ENCODE measurements at regions not wholly inside any gene's neighbourhood (a gene's known extent, or its start where the extent isn't known, plus 50 kb on each side); places are given as distances from the start of the nearest gene placed in this dataset.

GRCh38 chr4:52241916-52242315, 190.8 kb downstream of the SPATA18 start:
- Histone ChIP-seq H3K36me3 (ENCODE audit: control insufficient read depth in 2 of 2, extremely low read depth in 1 of 2, insufficient read depth in 2 of 2, low read length in 2 of 2) (no peaks in the 10 kb centered on the region), H3K27me3 (ENCODE audit: control insufficient read depth in 2 of 2, insufficient read depth in 2 of 2, low read length in 2 of 2) (no peaks in the 10 kb centered on the region), H3K4me2 (ENCODE audit: insufficient read depth, low read length) (no peak overlapping the region), H4K20me1 (replicated peaks; ENCODE audit: control insufficient read depth, extremely low read depth, insufficient read depth, low read length) (no peaks in the 10 kb centered on the region), H3K9ac (replicated peaks; ENCODE audit: extremely low read depth, insufficient read depth, low read length) (no peak overlapping the region), H3K4me3 (replicated peaks in 1 of 3; ENCODE audit: insufficient read depth in 1 of 3, low read depth in 1 of 3, low read length in 3 of 3) (no peak overlapping the region), H3K27ac (ENCODE audit: insufficient read depth, low read depth, low read length) (no peak overlapping the region), H2AFZ (ENCODE audit: low read depth, low read length) (no peak overlapping the region), H3K9me3 (replicated peaks; ENCODE audit: control insufficient read depth, insufficient read depth, low read length) (no peaks in the 10 kb centered on the region), H3K79me2 (ENCODE audit: control insufficient read depth, insufficient read depth, low read length) (no peaks in the 10 kb centered on the region), H3K4me1 (ENCODE audit: control insufficient read depth, extremely low read depth, insufficient read depth, low read length) (no peaks in the 10 kb centered on the region), H3K9me1 (replicated peaks; ENCODE audit: control insufficient read depth, extremely low read depth, insufficient read depth, low read length) (no peaks in the 10 kb centered on the region)
- intact Hi-C loops (cut with micrococcal nuclease): no loop called here
- CTCF ChIA-PET: no interaction called here
- TF ChIP-seq GATA2 (IDR thresholded peaks at IDR 0.05; ENCODE audit: insufficient read depth, insufficient read length, low read depth, low read length): no peak
- no peak for TF ChIP-seq EZH2 (IDR thresholded peaks at IDR 0.05; ENCODE audit: borderline replicate concordance, low read depth, low read length, severe bottlenecking)
- no peak for TF ChIP-seq CTCF (IDR thresholded peaks at IDR 0.05; ENCODE audit: extremely low read depth in 1 of 2, insufficient read depth in 1 of 2, low read depth in 1 of 2, low read length in 2 of 2)
- TF ChIP-seq POLR2AphosphoS5 (IDR thresholded peaks at IDR 0.05; ENCODE audit: insufficient read depth, low read depth, low read length): no peak
- no peak for TF ChIP-seq MAX (IDR thresholded peaks at IDR 0.05; ENCODE audit: insufficient read depth, insufficient read length)
- TF ChIP-seq POLR2A (IDR thresholded peaks at IDR 0.05; ENCODE audit: low read depth, low read length): no peak
- TF ChIP-seq FOS (IDR thresholded peaks at IDR 0.05; ENCODE audit: borderline replicate concordance, insufficient read depth, low read length): no peak
- TF ChIP-seq JUN (IDR thresholded peaks at IDR 0.05; ENCODE audit: borderline replicate concordance, insufficient read depth, insufficient read length, low read depth): no peak
- no peak for TF ChIP-seq MYC (IDR thresholded peaks at IDR 0.05; ENCODE audit: low read depth, low read length)
- DNase-seq (ENCODE audit: low read depth, low spot score) (no peak), FAIRE-seq (no peak)
- dilution Hi-C loops (cut with MboI; ENCODE audit: extremely low pct_ligation_motif_present, low sequenced_read_pairs): no loop called here
- BruUV-seq (replicated peaks): no TSS peak
- POLR2A ChIA-PET: no interaction called here
